ENCODE measurements at regions not wholly inside any gene's neighbourhood (a gene's known extent, or its start where the extent isn't known, plus 50 kb on each side); places are given as distances from the start of the nearest gene placed in this dataset.

- no peak overlapping the region for H3K4me3 ChIP-seq (replicated peaks; ENCODE audit: low read depth, low read length)
- no peak for DNase-seq (ENCODE audit: extremely low read depth, insufficient read length)
- no peaks in the 10 kb centered on the region for H3K36me3 ChIP-seq (ENCODE audit: control insufficient read depth, insufficient read depth, low read length)
- TF ChIP-seq CTCF (IDR thresholded peaks at IDR 0.05; ENCODE audit: insufficient read depth, low read length, poor library complexity, severe bottlenecking), result peak; percentile 31
- H3K27me3 ChIP-seq (replicated peaks; ENCODE audit: control insufficient read depth, insufficient read depth, low read length), result no peaks in the 10 kb centered on the region
These were observed 366.8 kb upstream of the ZNF385D start for GRCh38 chr3:22117751-22118346.

GRCh38 chr3:22118542-22118941 lies 367.5 kb upstream of the ZNF385D start:
- Histone ChIP-seq H3K36me3 (ENCODE audit: control insufficient read depth, insufficient read depth, low read length) (no peaks in the 10 kb centered on the region), H3K4me3 (replicated peaks; ENCODE audit: low read depth, low read length) (no peak overlapping the region), H3K27me3 (replicated peaks; ENCODE audit: control insufficient read depth, insufficient read depth, low read length) (no peaks in the 10 kb centered on the region)
- DNase-seq (ENCODE audit: extremely low read depth, insufficient read length), result no peak
- no peak for TF ChIP-seq CTCF (IDR thresholded peaks at IDR 0.05; ENCODE audit: insufficient read depth, low read length, poor library complexity, severe bottlenecking)

DNA sequence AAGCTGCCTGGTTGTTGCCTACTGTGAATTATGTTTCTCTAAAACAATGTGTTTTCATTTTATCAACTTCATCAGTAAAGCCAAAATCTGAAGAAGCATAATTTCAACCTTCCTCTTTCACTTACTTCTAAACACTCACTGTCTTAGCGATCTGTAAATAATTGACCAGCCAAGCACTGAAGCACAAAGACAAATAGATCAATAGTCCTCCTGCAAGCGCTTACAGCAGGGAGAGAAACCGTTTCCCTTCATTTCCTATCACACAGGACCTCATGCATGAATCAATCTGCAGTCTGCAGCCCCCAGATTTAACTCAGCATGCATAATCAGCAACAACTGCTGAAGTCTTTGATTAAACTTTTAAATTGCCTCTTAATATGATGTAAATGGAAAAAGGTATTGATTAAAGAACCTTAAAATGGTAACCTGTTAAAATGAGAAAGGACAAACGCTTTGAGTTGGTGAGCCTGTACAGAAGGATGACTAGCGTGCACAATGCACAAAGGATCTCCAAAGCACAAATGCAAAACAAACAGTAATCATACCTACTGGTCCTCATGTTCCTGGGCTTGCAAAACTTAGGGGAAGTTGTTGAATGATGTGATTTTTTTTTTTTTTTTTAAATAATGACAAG lies 370.2 kb upstream of the ZNF385D start:
- no peak for TF ChIP-seq CTCF (IDR thresholded peaks at IDR 0.05; ENCODE audit: insufficient read depth, low read length, poor library complexity, severe bottlenecking)
- Histone ChIP-seq H3K36me3 (ENCODE audit: control insufficient read depth, insufficient read depth, low read length) (no peaks in the 10 kb centered on the region), H3K27me3 (replicated peaks; ENCODE audit: control insufficient read depth, insufficient read depth, low read length) (no peaks in the 10 kb centered on the region), H3K4me3 (replicated peaks; ENCODE audit: low read depth, low read length) (no peak overlapping the region)
- no peak for DNase-seq (ENCODE audit: extremely low read depth, insufficient read length)

DNA sequence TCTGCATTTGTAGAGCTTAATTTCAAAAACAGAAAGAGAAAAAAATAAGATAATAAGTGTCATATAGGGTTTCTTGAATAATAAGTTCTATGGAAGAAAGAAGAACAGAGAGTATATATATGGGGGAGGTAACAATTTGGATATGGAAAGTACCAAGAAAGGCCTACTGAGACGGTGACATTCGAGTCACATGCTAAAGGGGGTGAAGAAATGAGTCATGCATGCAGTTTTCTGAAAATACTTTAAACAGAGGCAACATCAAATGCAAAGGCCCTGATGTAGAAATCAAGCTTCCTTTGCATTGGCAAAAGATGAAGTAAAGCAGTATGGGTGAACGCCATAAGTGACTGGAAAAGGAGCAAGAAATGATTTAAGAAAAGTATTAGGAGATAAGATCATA lies 371.6 kb upstream of the ZNF385D start:
- H3K4me3 ChIP-seq (replicated peaks; ENCODE audit: low read depth, low read length), result no peak overlapping the region
- DNase-seq (ENCODE audit: extremely low read depth, insufficient read length), result no peak
- no peaks in the 10 kb centered on the region for H3K36me3 ChIP-seq (ENCODE audit: control insufficient read depth, insufficient read depth, low read length)
- H3K27me3 ChIP-seq (replicated peaks; ENCODE audit: control insufficient read depth, insufficient read depth, low read length), result no peaks in the 10 kb centered on the region
- TF ChIP-seq CTCF (IDR thresholded peaks at IDR 0.05; ENCODE audit: insufficient read depth, low read length, poor library complexity, severe bottlenecking), result no peak

GRCh38 chr3:22129101-22129500 lies 378.1 kb upstream of the ZNF385D start:
- H3K4me3 ChIP-seq (replicated peaks; ENCODE audit: low read depth, low read length), result no peak overlapping the region
- TF ChIP-seq CTCF (IDR thresholded peaks at IDR 0.05; ENCODE audit: insufficient read depth, low read length, poor library complexity, severe bottlenecking), result no peak
- H3K36me3 ChIP-seq (ENCODE audit: control insufficient read depth, insufficient read depth, low read length), result no peaks in the 10 kb centered on the region
- no peaks in the 10 kb centered on the region; the same call in 1 of the 2 replicates for H3K27me3 ChIP-seq (replicated peaks; ENCODE audit: control insufficient read depth, insufficient read depth, low read length)
- no peak for DNase-seq (ENCODE audit: extremely low read depth, insufficient read length)
